ENCODE measurements at regions not wholly inside any gene's neighbourhood (a gene's known extent, or its start where the extent isn't known, plus 50 kb on each side); places are given as distances from the start of the nearest gene placed in this dataset.

- Histone ChIP-seq H3K27me3 (ENCODE audit: control insufficient read depth in 2 of 2, insufficient read depth in 2 of 2, low read length in 2 of 2) (no peaks in the 10 kb centered on the region), H3K4me3 (no peak overlapping the region), H3K9ac (ENCODE audit: insufficient read depth in 1 of 2, low read depth in 2 of 2, low read length in 2 of 2) (no peak overlapping the region), H3K4me2 (ENCODE audit: insufficient read depth, low read length) (no peak overlapping the region), H3K9me1 (ENCODE audit: control insufficient read depth, insufficient read depth, low read length) (no peaks in the 10 kb centered on the region), H2AFZ (ENCODE audit: low read depth, low read length) (no peak overlapping the region), H3K36me3 (ENCODE audit: control insufficient read depth, insufficient read depth, low read length) (no peaks in the 10 kb centered on the region), H3K9me3 (replicated peaks; ENCODE audit: control insufficient read depth, insufficient read depth, low read depth, low read length) (no peaks in the 10 kb centered on the region), H3K4me1 (replicated peaks in 1 of 2; ENCODE audit: control insufficient read depth in 2 of 2, insufficient read depth in 2 of 2, low read length in 2 of 2) (peaks cover 8 to 20% of the 10 kb centered on the region in 2 experiments), H4K20me1 (replicated peaks; ENCODE audit: control insufficient read depth, insufficient read depth, low read length) (no peaks in the 10 kb centered on the region), H3K79me2 (ENCODE audit: control insufficient read depth, insufficient read depth, low read length) (no peaks in the 10 kb centered on the region), H3K27ac (ENCODE audit: extremely low read depth, low read depth, low read length) (no peak overlapping the region)
- no peak for TF ChIP-seq ZBTB34 (CRISPR knock-in tag; IDR thresholded peaks at IDR 0.05)
- no peak for TF ChIP-seq TRIM25 (IDR thresholded peaks at IDR 0.05; ENCODE audit: borderline replicate concordance)
- TF ChIP-seq TAF7 (tag; IDR thresholded peaks at IDR 0.05), result no peak
- TF ChIP-seq ADNP (tag; IDR thresholded peaks at IDR 0.05), result no peak
- TF ChIP-seq HBP1 (CRISPR knock-in tag; IDR thresholded peaks at IDR 0.05), result no peak
- TF ChIP-seq ZNF165 (CRISPR knock-in tag; IDR thresholded peaks at IDR 0.05; ENCODE audit: borderline replicate concordance), result no peak
- no peak for TF ChIP-seq ZNF3 (CRISPR knock-in tag; IDR thresholded peaks at IDR 0.05)
- no peak for TF ChIP-seq LCOR (CRISPR knock-in tag; IDR thresholded peaks at IDR 0.05)
- TF ChIP-seq U2AF1 (optimal IDR thresholded peaks at IDR 0.05; ENCODE audit: low read depth, low read length), result no peak
- no peak for TF ChIP-seq DDX20 (tag; IDR thresholded peaks at IDR 0.05; ENCODE audit: low read depth)
- TF ChIP-seq POLR2G (IDR thresholded peaks at IDR 0.05; ENCODE audit: low read depth, low read length), result no peak
- no peak for TF ChIP-seq RAD21 (CRISPR knock-in tag; conservative IDR thresholded peaks at IDR 0.05 in 1 of 2, IDR thresholded peaks at IDR 0.05 in 1 of 2)
- TF ChIP-seq XRCC3 (IDR thresholded peaks at IDR 0.05), result no peak
- no peak for TF ChIP-seq ZNF280A (IDR thresholded peaks at IDR 0.05; ENCODE audit: low read depth, partially characterized antibody)
- TF ChIP-seq CC2D1A (IDR thresholded peaks at IDR 0.05), result no peak
- no peak for TF ChIP-seq ZNF644 (tag; IDR thresholded peaks at IDR 0.05; ENCODE audit: low read depth)
- 35% methylated on average over 4 of the region's 4 CpGs for WGBS (ENCODE audit: insufficient coverage, low coverage, missing lambda C conversion rate)
- DNase-seq (ENCODE audit: extremely low read depth in 1 of 4, low spot score in 3 of 4) (no peak), ATAC-seq (no peak), FAIRE-seq (no peak)
- intact Hi-C loops (cut with micrococcal nuclease) (loop anchor here (10.0 kb wide), 3 partner anchors 198 to 472 kb away; no protein-coding TSS in a partner anchor), in situ Hi-C loops (cut with MboI) (no loop called here)
- CTCF ChIA-PET (ENCODE audit: low intra/inter-chr PET ratio), result no interaction called here
- no TSS peak for BruUV-seq (replicated peaks)
- POLR2A ChIA-PET, result interaction anchor here (0.6 to 1.8 kb wide), 2 partner anchors 13 to 1111 kb away, joined by 3 to 6 read pairs; no protein-coding TSS in a partner anchor
Observed at GRCh38 chr3:5423076-5423475, 235.6 kb downstream of the EDEM1 start.
